Fibroblast of mammary gland (primary cell): ENCODE measurements at regions not wholly inside any gene's neighbourhood (a gene's known extent, or its start where the extent isn't known, plus 50 kb on each side); places are given as distances from the start of the nearest gene placed in this dataset.
A peak's percentile ranks its signal among the peaks of the same experiment; 100 is the strongest.

Experiments used
- DNase-seq: peaks from one replicate; pipeline ENCODE4 v3.0.0-alpha.2; 2010; ENCODE audit warnings: low read depth
- H3K4me3 ChIP-seq: 2 replicates; pipeline ENCODE4 v1.5.1; 2011; ENCODE audit warnings: low read depth, mild to moderate bottlenecking, low read length, moderate library complexity; ENCODE audit not compliant: control insufficient read depth
- TF ChIP-seq, protein P1 (sequence below): conservative IDR thresholded peaks from 2 replicates; pipeline ENCODE4 v1.5.1; 2011; ENCODE audit warnings: low read depth, low read length, inconsistent platforms; ENCODE audit not compliant: control insufficient read depth, insufficient read depth

DNA sequence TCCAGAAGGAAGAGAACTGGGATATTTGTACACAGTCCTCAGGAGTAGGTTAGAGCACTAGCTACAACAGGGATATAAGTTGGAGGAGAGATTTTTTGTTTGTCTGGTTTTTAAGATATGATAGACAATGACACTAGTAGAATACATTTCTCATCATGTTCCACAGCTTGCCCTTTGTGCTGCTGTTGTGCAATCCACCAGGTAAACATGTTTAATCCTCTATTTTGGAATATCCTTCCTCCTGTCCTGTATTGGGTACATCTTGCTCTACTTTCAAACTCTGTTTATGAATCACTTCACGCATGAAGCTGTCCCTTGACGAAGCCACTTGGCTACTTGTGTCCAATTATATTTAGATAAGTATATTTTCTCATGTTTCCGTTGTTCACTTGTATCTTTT, 153.6 kb upstream of the TENT5A start:
- TF ChIP-seq, protein P1, sequence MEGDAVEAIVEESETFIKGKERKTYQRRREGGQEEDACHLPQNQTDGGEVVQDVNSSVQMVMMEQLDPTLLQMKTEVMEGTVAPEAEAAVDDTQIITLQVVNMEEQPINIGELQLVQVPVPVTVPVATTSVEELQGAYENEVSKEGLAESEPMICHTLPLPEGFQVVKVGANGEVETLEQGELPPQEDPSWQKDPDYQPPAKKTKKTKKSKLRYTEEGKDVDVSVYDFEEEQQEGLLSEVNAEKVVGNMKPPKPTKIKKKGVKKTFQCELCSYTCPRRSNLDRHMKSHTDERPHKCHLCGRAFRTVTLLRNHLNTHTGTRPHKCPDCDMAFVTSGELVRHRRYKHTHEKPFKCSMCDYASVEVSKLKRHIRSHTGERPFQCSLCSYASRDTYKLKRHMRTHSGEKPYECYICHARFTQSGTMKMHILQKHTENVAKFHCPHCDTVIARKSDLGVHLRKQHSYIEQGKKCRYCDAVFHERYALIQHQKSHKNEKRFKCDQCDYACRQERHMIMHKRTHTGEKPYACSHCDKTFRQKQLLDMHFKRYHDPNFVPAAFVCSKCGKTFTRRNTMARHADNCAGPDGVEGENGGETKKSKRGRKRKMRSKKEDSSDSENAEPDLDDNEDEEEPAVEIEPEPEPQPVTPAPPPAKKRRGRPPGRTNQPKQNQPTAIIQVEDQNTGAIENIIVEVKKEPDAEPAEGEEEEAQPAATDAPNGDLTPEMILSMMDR, result no peak
- H3K4me3 ChIP-seq, result no peak overlapping the region
- DNase-seq, result no peak

DNA sequence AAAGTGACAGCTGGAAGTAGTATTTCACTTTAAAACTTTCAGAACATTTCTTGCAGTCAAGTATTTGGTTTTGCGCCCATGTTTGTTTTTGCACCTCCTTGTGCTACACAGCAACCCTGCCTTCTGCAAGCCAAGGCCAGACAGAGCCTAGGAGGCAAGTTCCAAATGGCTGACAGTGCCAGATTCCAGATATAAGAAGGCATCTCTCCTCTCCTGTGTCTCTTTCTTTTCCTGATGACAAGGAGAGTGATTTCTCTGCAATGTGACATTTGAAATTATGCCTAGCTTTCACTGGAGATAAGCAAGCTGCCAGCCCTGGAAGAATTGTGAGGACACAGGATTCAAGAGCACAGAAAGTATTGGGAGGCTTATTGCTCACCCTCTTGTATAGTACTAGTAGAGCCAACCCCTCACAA, 149.1 kb upstream of the TENT5A start:
- TF ChIP-seq, protein P1, result no peak
- DNase-seq, result no peak
- H3K4me3 ChIP-seq, result no peak overlapping the region

DNA sequence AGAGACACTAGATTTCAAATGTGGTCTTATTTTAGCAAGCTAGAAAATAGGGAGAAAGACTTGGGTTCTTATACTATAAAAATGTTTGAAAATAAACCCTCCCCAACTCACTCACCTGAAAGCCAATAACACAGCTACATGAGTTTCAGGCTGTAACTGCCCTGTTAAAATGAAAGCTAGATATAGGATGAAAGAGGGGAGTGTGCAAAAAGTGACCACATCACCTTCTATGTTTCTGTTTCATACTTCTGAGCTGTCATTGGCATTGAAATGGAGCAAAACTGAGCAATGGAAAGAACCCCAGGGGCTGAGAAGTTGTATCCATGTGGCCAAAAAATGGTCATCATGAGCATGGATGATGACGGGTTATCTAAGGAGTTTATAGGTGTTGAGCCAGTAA, 148.1 kb upstream of the TENT5A start:
- DNase-seq, result no peak
- TF ChIP-seq, protein P1, result no peak
- H3K4me3 ChIP-seq, result no peak overlapping the region

DNA sequence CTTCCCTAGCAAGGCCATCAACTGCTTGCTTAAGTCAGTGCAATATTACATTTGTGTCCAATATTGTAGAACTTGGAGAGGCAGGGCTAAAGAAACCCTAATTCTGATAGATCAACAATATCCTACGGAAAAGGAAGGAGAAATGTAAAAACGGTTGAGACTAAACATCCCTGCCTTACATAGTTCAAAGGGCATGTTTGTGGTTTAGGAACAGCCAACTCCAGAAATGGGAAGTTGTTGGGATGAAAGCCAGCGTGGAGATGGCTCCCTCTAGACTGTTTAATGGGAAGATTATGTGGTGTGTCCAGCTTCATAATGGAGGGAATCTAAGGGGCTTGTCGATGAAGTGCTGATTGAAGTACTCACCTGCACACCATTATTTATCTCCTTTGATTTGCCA, 145.3 kb upstream of the TENT5A start:
- no peak overlapping the region for H3K4me3 ChIP-seq
- DNase-seq, result peak; percentile 18
- TF ChIP-seq, protein P1, result no peak

DNA sequence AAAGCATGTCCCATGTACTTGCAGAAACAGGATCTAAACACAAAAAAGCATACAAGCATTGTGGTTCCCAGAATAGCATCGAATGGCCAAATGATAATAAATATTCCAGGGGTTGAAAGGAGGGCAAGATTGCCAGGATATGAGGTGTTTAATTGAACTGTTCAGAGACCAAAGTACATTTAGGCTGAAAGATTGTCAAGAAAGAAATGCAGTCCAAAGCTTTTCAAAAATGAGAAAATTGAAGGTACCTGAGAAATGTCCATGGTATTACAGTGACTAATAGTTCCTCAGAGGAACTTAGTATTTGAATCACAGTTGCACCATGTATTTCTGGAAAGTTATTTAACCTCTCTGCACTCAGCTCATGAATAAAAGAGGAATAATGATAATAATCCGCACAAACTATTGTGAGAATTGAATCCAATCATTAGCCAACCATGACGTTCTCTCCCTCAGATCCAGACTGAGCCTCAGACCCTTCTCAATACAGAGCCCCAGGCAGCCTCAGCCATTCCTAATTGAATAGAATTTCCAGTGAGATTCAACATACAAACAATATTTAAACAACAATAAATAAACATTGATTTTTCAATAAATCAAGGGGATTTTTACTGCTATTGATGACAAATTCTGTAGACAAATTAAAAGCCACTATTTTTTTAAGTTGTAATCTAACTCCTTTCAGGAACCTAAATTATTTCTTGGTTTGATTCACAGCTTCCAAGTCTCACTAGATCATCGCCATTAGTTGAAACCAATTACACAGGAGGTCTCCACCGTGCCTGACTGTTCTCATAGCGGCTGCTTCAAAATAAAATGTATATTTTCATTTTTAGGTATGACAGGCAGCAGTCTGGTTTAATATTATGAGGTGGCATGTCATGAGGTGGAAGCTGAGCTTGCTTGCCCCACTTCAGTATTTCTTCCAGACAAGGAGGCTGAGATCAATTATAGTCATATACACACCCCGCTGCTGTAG, 144.3 kb upstream of the TENT5A start:
- H3K4me3 ChIP-seq, result no peak overlapping the region
- peak; percentile 48 for DNase-seq
- TF ChIP-seq, protein P1, result no peak

DNA sequence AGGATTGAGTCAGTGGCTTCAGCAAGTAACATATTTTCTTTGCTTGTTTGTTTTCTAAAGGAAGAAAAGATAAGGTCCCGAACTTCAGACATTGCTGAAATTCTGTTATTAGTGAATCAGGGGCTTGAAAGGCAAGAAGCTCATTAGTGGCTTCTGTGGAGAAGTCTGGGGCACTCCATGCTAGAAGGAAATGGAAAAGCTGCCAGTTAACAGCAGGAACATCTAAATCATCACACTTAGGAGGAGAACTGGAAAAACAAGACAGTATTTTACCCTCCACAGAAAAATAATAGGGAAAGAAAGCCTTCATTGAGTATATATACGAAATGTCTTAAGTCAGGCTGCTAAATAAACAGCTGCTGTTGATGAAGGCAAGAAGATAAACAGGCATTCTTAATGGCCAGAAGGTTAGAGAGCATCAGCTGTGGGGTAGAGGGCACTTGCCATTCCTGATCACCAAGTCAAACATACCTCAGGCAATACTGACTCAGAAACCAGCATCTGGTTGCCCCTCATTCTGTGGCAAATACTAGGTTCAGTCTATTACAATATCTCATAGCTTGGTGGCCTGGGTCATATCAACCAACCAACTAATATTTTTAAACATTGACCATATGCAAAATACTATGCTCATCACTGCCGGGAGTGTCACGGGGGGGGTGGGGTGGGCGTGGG, 143.2 kb upstream of the TENT5A start:
- H3K4me3 ChIP-seq, result no peak overlapping the region
- peak; percentile 72 for DNase-seq
- TF ChIP-seq, protein P1, result no peak
